OCI-LY7 (cell line): ENCODE measurements at regions not wholly inside any gene's neighbourhood (a gene's known extent, or its start where the extent isn't known, plus 50 kb on each side); places are given as distances from the start of the nearest gene placed in this dataset.

Source experiments
- CTCF ChIP-seq: fragments of 200-600 bp; sonication (generic); conservative IDR thresholded peaks from 2 replicates; pipeline ENCODE4 v1.5.1; 2014; ENCODE audit warnings: mild to moderate bottlenecking, antibody characterized with exemption, low read length, moderate library complexity, mixed read lengths
- EZH2phosphoT487 ChIP-seq: fragments of 200-600 bp; sonication (generic); IDR thresholded peaks from 2 replicates; pipeline ENCODE4 v1.6.1; 2018; ENCODE audit warnings: low read depth, borderline replicate concordance, mild to moderate bottlenecking, mixed run types, antibody characterized with exemption, low read length, moderate library complexity, mixed read lengths

GRCh38 chr2:175476374-175476773, 294.9 kb upstream of the ATP5MC3 start:
- no peak for TF ChIP-seq CTCF
- no peak for TF ChIP-seq EZH2phosphoT487
